ENCODE measurements at regions not wholly inside any gene's neighbourhood (a gene's known extent, or its start where the extent isn't known, plus 50 kb on each side); places are given as distances from the start of the nearest gene placed in this dataset.

DNA sequence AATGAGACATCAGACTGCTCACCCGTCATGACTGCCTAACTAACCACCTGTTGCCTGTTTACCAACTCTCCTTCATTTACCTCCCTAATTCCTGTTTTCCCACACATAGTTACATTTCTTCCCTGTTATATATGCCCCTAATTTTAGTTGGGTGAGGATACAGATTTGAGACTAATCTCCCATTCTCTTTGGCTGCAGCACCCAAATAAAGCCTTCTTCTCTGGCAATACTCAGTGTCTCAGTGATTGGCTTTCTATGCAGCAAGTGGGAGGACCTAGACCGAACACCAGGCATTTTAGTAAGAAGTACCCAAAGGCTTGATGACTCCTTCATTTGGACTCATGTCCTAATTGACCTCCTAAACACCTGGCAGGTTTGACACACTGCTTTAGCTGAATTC lies 147.2 kb downstream of the TRIB2 start:
- no peak for ATAC-seq
- CTCF ChIA-PET, result interaction anchor here (0.7 kb wide), 1 partner anchor 516 kb away, joined by 3 read pairs; no protein-coding TSS in a partner anchor
- H3K27ac ChIP-seq, result no peak overlapping the region
- WGBS (ENCODE audit: missing lambda C conversion rate), result 0% methylated on average over 2 of the region's 2 CpGs
- FAIRE-seq, result no peak
- DNase-seq (ENCODE audit: low read depth in 1 of 2, low spot score in 1 of 2), result no peak
- POLR2A ChIA-PET, result no interaction called here
- no peak for TF ChIP-seq TP53 (CRISPR knock-in tag; IDR thresholded peaks at IDR 0.05)
- TF ChIP-seq, protein P1, sequence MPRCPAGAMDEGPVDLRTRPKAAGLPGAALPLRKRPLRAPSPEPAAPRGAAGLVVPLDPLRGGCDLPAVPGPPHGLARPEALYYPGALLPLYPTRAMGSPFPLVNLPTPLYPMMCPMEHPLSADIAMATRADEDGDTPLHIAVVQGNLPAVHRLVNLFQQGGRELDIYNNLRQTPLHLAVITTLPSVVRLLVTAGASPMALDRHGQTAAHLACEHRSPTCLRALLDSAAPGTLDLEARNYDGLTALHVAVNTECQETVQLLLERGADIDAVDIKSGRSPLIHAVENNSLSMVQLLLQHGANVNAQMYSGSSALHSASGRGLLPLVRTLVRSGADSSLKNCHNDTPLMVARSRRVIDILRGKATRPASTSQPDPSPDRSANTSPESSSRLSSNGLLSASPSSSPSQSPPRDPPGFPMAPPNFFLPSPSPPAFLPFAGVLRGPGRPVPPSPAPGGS (IDR thresholded peaks at IDR 0.05), result no peak
- TF ChIP-seq EHMT2 (IDR thresholded peaks at IDR 0.05; ENCODE audit: low read depth), result no peak
- no peak for TF ChIP-seq KDM1A (IDR thresholded peaks at IDR 0.05; ENCODE audit: low read depth)
- TF ChIP-seq, protein P2, sequence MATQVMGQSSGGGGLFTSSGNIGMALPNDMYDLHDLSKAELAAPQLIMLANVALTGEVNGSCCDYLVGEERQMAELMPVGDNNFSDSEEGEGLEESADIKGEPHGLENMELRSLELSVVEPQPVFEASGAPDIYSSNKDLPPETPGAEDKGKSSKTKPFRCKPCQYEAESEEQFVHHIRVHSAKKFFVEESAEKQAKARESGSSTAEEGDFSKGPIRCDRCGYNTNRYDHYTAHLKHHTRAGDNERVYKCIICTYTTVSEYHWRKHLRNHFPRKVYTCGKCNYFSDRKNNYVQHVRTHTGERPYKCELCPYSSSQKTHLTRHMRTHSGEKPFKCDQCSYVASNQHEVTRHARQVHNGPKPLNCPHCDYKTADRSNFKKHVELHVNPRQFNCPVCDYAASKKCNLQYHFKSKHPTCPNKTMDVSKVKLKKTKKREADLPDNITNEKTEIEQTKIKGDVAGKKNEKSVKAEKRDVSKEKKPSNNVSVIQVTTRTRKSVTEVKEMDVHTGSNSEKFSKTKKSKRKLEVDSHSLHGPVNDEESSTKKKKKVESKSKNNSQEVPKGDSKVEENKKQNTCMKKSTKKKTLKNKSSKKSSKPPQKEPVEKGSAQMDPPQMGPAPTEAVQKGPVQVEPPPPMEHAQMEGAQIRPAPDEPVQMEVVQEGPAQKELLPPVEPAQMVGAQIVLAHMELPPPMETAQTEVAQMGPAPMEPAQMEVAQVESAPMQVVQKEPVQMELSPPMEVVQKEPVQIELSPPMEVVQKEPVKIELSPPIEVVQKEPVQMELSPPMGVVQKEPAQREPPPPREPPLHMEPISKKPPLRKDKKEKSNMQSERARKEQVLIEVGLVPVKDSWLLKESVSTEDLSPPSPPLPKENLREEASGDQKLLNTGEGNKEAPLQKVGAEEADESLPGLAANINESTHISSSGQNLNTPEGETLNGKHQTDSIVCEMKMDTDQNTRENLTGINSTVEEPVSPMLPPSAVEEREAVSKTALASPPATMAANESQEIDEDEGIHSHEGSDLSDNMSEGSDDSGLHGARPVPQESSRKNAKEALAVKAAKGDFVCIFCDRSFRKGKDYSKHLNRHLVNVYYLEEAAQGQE (IDR thresholded peaks at IDR 0.05), result no peak
- TF ChIP-seq CBX8 (IDR thresholded peaks at IDR 0.05), result no peak
- no peak for TF ChIP-seq RNF2 (IDR thresholded peaks at IDR 0.05; ENCODE audit: borderline replicate concordance, low read depth)
- no peak for TF ChIP-seq ESRRA (IDR thresholded peaks at IDR 0.05; ENCODE audit: borderline replicate concordance, low read length)
- no peak overlapping the region for H3K4me2 ChIP-seq
- H3K4me1 ChIP-seq, result no peaks in the 10 kb centered on the region
- 0 out of 3 replicates have a peak, but pooled peaks cover 3% of the 10 kb centered on the region for H3K9me3 ChIP-seq
- no peak overlapping the region for H3K4me3 ChIP-seq

DNA sequence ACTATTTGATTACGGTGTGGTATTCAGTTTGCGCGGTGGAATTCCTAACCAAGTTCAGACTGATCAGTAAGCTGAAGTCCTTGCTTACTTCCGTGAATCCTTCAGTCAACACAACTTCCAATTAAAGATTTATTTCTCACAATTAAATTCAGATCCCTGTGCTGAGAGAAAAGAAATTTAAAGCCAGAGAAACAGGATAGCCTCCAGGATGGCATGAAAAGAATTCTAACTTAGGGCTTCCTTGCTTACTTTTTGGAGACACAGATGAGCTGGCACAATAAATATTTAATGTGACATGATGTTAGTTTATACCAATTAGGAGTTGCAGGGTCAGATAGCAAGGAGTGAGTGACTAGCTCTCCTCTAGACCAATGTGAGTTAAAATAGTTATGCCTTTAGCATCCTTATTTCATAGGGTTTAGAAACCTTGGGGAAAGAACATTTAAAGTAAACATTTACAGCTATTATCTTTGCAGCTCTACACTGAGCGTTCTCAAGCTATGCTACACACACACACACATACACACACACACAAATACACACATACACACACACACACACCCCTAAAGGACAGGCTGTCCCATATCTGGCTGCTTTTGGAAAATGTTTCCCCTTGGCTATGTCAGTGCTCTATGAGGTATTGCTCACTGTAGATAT lies 151.0 kb downstream of the TRIB2 start:
- POLR2A ChIA-PET, result no interaction called here
- no peak overlapping the region for H3K4me2 ChIP-seq
- CTCF ChIA-PET, result no interaction called here
- no peaks in the 10 kb centered on the region for H3K4me1 ChIP-seq
- H3K9me3 ChIP-seq, result 0 out of 3 replicates have a peak, but pooled peaks cover 3% of the 10 kb centered on the region
- FAIRE-seq (no peak), ATAC-seq (no peak), DNase-seq (ENCODE audit: low read depth in 1 of 2, low spot score in 1 of 2) (no peak)
- TF ChIP-seq, protein P3, sequence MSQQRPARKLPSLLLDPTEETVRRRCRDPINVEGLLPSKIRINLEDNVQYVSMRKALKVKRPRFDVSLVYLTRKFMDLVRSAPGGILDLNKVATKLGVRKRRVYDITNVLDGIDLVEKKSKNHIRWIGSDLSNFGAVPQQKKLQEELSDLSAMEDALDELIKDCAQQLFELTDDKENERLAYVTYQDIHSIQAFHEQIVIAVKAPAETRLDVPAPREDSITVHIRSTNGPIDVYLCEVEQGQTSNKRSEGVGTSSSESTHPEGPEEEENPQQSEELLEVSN (IDR thresholded peaks at IDR 0.05; ENCODE audit: borderline replicate concordance, low read depth), result no peak
- TF ChIP-seq, protein P1 (IDR thresholded peaks at IDR 0.05), result no peak
- TF ChIP-seq, protein P4, sequence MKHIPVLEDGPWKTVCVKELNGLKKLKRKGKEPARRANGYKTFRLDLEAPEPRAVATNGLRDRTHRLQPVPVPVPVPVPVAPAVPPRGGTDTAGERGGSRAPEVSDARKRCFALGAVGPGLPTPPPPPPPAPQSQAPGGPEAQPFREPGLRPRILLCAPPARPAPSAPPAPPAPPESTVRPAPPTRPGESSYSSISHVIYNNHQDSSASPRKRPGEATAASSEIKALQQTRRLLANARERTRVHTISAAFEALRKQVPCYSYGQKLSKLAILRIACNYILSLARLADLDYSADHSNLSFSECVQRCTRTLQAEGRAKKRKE (CRISPR knock-in tag; IDR thresholded peaks at IDR 0.05; ENCODE audit: low read depth), result no peak
- TF ChIP-seq ZFP36 (IDR thresholded peaks at IDR 0.05; ENCODE audit: borderline replicate concordance, partially characterized antibody), result no peak
- TF ChIP-seq KDM1A (IDR thresholded peaks at IDR 0.05; ENCODE audit: low read depth), result no peak
- WGBS (ENCODE audit: missing lambda C conversion rate), result 23% methylated on average over 5 of the region's 5 CpGs
- no peak overlapping the region for H3K4me3 ChIP-seq
- no peak overlapping the region for H3K27ac ChIP-seq

DNA sequence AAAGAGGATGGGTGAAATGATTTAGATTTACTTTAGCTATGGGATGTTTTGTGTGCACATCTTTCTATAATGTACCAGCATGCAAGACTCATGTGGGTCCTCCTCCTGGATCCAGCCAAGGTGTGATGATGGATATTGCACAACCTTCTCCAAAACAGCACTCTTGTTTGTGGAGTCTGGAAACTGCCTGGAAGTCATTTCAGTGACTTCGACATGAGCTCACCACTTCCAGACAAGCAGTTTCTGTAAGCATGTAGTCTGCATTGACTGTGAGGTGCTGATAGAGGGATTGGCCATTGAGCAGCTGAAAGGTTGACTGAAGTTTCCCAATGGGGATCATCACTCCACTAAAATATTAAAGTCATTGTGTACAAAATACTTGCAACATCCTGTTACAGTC lies 154.0 kb downstream of the TRIB2 start:
- POLR2A ChIA-PET, result no interaction called here
- no peak for FAIRE-seq
- WGBS (ENCODE audit: missing lambda C conversion rate), result 0% methylated on average over 1 of the region's 1 CpG
- DNase-seq (ENCODE audit: low read depth in 1 of 2, low spot score in 1 of 2), result no peak
- H3K4me3 ChIP-seq, result no peak overlapping the region
- CTCF ChIA-PET, result interaction anchor here (1.4 kb wide), 1 partner anchor 38 kb away, joined by 3 read pairs; no protein-coding TSS in a partner anchor
- H3K4me1 ChIP-seq, result no peaks in the 10 kb centered on the region
- H3K9me3 ChIP-seq, result no peaks in the 10 kb centered on the region
- TF ChIP-seq, protein P5, sequence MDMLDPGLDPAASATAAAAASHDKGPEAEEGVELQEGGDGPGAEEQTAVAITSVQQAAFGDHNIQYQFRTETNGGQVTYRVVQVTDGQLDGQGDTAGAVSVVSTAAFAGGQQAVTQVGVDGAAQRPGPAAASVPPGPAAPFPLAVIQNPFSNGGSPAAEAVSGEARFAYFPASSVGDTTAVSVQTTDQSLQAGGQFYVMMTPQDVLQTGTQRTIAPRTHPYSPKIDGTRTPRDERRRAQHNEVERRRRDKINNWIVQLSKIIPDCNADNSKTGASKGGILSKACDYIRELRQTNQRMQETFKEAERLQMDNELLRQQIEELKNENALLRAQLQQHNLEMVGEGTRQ (IDR thresholded peaks at IDR 0.05), result no peak
- no peak for TF ChIP-seq CBX8 (IDR thresholded peaks at IDR 0.05)
- TF ChIP-seq RNF2 (IDR thresholded peaks at IDR 0.05; ENCODE audit: borderline replicate concordance, low read depth), result no peak
- no peak for TF ChIP-seq CHD4 (IDR thresholded peaks at IDR 0.05; ENCODE audit: borderline replicate concordance)
- no peak overlapping the region for H3K4me2 ChIP-seq
- H3K27ac ChIP-seq, result no peak overlapping the region
- ATAC-seq, result no peak

Measured in A549 (cell line).